Skin epidermis (tissue), 12 donors: ENCODE measurements at regions not wholly inside any gene's neighbourhood (a gene's known extent, or its start where the extent isn't known, plus 50 kb on each side); places are given as distances from the start of the nearest gene placed in this dataset.
"Not testable (repeated sequence)": the region's sequence is repeated elsewhere in the genome, so short reads cannot be mapped to it uniquely, and the experiment has no call there.

Source experiments
- H3K27ac ChIP-seq, 21 experiments: fragments of 200-600 bp; sonication (generic) in 11 of 21; one replicate each; pipeline ENCODE4 v1.5.0; 2020; ENCODE audit warnings: mild to moderate bottlenecking in 3 of 21, inconsistent platforms in 2 of 21, moderate library complexity in 2 of 21
- H3K4me3 ChIP-seq, 7 experiments: fragments of 200-600 bp; sonication (generic) in 2 of 7; one replicate each; pipeline ENCODE4 v1.5.0; 2020; ENCODE audit warnings: inconsistent platforms in 2 of 7, mild to moderate bottlenecking in 2 of 7, moderate library complexity in 1 of 7

DNA sequence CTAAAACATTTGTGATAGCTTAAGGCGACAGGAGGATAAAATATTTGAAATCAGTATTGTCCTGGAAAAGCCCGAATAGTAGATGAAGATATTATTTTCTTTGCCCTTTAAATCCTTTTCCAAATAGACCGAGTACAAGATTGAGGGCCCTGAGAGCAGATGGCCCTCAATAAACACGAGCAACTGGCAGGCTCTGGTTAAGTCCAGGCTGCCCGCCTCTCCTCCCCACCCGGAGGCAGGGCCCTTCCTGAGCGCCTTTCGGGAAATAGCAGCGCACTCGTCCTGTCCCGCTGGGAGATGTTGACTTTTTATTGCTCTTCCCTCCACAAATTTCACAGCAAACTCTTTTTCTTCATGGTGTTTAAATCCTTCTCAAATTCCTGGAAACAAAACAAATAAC lies 50.8 kb upstream of the MAX start:
- H3K27ac ChIP-seq: no peak overlapping the region

DNA sequence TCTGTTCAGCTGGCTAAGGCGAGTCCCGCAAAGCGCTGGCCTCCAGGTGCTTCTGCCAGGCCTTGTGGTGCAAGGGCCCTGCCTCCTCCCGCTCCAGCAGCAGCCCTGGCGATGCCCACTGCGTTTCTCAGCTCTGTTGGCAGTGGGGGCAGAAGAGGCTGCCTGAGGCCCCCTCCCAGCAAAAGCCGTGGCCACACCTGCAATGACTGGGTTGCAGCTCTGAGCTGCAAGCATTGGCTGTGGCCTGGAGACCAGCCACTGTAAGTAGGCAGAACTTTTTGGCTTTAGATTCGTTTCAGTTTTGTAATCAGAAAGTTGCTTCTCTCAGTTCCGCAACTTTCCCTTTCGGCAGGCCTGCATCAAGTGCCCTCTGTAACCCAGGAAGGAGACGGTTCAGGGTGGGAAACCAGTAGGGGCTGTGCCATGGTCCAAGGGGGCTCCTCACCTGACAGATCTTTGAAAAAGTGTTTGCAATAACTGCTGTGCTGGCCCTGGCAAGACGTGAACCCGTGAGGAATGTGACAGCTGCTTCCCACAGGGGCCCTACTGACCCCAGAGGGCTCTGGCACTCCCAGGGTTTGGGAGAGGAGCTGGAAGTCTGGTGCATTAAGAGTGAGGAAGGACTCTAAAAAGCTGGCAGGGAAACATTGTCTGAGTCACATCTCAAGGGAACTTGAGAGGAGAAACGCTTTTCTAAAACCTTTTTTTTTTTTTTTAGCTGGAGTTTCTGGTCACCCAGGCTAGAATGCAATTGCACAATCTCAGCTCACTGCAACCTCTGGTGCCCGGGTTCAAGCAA lies 54.5 kb upstream of the MAX start:
- Histone ChIP-seq H3K27ac (peak overlapping the region in 17 of 21 experiments; percentile 4 to 80 (median 71)), H3K4me3 (no peak overlapping the region)

More for the DNA sequence above, 50.8 kb upstream of the MAX start:
- H3K4me3 ChIP-seq: no peak overlapping the region

DNA sequence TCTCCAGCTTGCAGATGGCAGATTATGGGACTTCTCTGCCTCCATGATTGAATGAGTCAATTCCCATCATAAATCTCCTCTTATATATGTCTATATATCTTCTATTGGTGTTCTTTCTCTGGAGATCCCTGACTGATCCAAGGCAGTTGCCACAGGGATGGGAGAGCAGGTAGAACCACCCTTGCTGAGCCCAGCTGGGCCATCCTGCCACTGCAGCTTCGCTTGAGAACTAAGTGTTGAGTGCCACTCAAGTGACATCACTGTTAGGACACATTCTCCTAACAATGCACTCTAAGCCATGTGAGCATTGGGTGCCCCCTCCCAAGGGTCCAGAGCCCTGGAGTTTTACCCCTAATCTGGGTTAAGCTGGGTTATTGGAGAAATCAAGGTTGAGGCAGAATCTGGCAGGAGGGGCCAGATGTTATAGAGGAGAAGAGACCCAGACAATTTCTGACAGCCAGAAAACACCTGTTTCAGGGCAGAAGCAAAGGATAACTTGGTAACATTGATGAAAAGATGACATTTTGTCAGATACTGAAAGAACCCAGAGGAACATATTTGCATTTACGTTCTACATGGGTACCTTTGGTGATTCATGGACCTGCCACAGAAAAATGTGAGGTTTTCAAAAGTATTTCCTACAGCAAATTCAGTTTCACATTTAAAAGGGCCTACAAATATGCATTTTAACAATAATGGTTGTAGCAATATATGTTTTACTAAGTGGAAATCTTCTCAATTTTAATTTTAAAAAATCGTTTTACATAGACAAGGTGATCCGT lies 57.2 kb upstream of the MAX start:
- Histone ChIP-seq H3K4me3 (no peak overlapping the region), H3K27ac (no peak overlapping the region)

DNA sequence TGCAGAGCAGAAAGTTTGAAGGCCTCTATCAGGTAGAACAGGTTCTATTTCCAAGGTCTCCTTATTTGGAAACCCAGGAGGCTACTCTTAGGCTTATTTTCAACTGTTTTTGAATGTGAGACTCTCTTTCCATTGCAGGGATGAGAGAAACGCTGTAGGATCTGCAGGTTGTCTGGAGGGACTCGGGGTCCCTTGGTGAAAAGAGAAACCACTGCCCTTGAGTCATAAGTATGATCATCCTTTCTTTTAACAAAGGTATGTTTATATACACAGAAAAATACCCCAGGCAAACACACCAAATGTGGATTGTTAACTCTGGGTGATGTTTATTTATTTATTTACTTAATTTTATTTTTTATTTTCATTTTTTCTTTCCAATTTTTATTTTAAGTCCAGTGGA lies 57.8 kb upstream of the MAX start:
- Histone ChIP-seq H3K4me3 (no peak overlapping the region), H3K27ac (no peak overlapping the region)

DNA sequence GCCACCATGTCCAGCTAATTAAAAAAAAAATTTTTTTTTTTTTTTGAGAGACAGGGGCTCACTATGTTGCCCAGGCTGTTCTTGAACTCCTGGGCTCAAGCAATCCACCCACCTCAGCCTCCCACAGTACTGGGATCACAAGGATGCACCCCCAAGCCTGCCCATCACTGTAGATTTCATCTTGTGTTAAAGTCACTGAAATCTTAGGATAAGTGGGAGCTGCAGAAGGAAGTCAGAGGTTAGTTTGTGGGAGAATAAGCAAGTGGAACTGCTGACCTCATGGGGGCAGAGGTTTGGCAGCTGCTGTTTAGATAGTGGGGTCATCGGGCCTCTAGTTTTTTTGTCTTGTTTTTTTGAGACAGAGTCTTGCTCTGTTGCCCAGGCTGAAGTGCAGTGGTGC lies 59.7 kb upstream of the MAX start:
- H3K27ac ChIP-seq: no peak overlapping the region

DNA sequence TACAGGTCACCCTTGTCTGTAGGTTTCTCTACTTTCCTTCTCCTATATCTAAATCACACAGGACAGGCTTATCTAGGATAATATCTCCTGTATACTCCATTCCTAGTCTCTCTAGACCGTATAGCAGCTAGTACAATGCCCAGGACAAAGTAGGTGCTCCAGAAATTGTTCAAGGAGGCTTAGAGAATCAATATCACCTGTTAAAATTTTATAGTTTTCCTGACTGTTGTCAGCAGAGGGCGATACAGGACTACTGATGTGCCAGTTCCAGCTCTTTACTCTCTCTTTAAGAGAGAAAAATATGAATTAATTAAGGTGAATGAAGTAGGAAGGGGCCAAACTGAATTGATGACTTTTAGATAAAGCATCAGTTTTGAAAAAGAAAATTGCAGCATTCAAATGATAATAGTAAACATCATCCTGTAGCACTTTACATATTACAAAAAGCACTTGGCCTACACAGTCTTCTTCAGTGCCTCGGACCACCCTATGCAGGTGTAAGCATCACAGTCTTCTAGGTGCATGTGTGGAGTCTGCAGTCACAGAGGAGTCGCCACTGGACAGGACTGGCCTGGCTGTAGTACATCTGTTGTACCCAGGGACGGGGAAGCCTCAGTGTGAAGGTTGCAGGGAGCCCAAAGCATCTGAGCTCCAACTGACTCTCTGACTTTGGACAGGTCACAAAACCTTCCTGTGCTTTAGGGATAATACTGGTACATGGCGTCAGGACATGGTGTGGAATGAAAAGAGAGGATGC lies 61.9 kb upstream of the MAX start:
- no peak overlapping the region for H3K27ac ChIP-seq
- H3K4me3 ChIP-seq: no peak overlapping the region

More for the DNA sequence above, 59.7 kb upstream of the MAX start:
- no peak overlapping the region for H3K4me3 ChIP-seq

DNA sequence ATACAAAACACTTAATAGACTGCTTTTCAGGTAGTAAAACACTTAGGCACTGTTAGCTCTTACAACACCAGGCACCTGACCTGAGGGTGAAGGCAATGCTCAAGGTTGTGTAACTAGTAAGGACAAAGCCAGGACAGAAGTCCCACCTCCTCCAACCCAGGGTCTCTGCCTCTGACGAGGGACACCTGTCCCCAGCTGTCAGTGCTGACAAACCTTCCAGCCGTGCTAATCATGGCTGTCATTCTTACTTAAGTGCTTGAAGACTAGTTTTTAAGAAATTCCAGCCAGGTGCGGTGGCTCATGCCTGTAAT lies 62.5 kb upstream of the MAX start:
- Histone ChIP-seq H3K4me3 (no peak overlapping the region), H3K27ac (no peak overlapping the region)

DNA sequence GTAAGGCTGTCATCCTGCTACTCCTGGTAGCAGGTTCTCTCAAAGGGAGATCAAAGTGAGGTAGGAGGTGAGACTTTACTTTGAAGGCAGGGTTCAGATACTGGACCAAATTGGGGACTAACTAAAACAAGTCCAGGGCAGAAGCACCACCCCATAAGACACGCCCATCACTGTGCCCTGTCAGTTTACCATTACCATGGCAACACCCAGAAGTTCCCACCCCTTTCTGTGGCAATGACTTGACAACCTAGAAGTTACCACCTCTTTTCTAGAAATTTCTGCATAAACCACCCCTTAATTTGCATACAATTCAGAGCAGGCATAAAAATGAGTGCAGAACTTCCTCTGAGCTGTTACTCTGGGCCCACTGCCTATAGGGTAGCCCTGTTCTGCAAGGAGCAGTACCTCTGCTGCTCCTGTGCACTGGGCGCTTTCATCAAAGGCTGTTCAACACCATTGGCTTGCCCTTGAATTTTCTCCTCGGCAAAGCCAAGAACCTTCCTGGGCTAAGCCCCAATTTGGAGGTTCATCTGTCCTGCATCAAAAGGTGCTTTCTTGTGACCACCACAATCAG lies 64.8 kb upstream of the MAX start:
- no peak overlapping the region for H3K4me3 ChIP-seq
- H3K27ac ChIP-seq: no peak overlapping the region

DNA sequence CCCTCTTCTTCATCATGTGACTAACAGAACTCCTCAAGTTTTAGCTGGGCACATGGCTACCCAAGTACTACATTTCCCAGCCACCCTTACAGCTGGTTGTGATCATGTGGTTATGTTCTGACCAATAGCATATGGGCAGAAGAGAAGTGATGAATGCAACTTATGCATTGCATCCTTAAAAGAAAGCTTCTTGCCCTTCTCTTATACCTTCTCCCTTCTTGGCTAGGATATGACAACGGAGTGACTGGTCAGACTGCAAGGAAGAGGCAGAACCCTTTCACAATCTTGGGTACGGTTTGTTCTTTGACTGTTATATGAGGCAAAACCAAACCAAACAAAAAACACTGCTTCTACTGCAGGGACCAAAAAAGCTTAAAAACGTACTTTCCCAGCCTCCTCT lies 66.5 kb upstream of the MAX start:
- H3K27ac ChIP-seq: peak overlapping the region in 1 of 21 experiments; percentile 60
- no peak overlapping the region for H3K4me3 ChIP-seq

DNA sequence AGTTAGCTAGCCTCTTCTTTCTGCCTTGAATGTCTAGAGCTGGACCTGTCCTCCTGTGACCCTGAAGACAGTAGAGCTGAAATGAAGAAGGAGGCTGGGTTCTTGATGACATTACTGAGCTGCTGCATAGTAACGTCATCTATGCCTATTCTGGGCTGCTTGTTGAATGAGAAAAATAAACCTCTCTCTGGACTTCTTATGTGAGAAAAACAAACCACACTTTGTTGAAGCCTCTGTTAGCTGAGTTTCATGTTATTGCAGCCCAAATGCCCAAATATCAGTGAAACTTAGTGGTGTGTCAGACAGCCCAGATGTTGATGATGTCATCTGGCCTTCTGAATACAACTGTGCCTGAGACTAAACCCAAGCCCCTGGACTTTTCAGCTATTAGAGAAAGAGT lies 67.0 kb upstream of the MAX start:
- Histone ChIP-seq H3K27ac (peak overlapping the region in 1 of 21 experiments; percentile 60), H3K4me3 (no peak overlapping the region)

DNA sequence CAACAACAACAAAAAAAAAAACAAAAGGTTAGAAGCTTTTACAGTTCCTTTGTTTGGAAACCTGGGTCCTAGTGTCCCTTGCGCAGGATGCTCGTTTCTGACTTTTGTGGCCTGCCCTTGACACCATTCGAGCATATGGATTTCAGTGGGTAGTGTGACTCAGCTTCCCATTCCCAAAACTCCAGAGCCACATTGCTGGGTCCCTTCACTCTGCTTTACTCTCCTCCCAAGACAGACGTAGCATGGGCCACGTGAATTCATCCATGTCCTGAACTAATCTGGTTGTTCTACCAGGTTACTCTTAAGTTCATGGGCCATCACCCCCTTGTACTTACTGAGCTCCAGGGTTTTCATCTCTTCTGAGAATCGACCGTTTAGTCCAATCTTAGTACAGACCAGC lies 68.0 kb upstream of the MAX start:
- peak overlapping the region in 1 of 7 experiments; percentile 3 for H3K4me3 ChIP-seq
- no peak overlapping the region for H3K27ac ChIP-seq

DNA sequence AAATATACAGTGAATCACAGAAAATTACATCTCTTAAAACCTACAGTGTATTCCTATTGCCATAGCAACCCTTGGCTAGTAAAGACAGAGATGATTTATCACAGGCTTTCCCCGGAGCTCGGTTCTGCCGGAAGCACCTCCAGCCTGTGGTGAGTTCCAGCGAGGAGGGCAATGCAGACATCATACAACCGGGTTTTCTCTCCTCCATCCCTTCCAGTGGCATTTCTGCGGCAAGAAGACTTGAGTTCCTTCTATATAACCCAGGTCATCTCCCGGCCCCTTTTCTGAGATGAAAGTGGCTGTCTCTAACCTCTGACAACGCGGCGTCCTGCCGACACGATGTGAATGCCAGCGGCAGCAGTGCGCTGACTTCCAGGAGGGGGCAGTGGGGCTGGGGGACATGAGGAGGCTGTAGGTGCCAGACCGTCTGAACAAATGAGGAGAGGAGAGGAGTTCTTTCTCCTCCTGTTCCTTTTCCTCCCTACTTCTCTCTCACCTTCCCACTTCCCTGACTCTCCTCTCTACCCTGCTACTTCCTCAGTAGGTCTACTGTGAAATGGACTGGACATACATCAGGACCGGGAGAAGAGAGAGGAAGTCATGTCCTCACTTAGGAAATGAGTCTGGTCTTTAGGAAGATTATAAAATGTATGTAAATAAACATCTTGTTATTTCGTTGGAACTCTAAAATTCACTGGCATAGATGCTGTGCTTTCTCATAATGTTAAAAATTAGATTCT lies 68.6 kb upstream of the MAX start:
- Histone ChIP-seq H3K4me3 (peak overlapping the region in 2 of 7 experiments; percentile 0 to 3), H3K27ac (peak overlapping the region in 1 of 21 experiments; percentile 30)

DNA sequence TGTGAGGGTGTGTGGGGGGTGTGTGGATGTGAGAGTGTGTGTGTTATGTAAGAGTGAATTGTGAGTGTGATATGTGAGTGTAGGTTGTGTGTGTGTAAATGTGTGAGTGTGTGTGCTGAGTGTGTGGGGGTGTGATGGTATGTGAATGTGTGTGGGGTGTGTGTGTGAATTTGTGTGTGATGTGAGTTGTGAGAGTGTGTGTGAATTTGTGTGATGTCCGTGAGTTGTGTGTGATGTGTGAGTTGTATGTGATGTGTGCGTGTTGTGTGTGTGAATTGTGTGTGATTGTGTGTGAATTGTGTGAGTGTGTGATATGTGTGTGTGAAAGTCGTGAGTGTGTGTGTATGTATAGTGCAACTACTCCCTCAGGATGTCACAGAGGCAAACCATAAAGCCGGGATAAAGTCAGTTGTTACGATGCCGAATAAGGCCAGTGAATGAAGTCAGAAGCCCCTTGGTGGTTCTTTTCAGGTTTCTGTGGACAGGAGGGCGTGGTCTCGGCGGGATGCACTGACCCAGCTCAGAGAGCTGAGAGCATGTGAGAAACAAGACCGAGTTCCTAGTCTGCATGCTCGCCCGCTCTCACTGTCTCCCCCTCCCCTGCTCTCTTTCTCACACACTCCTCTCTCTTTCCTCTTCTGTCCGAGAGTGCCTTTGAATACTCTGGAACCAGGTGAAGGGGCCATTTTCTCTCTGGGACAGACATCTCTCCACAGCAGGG lies 71.8 kb upstream of the MAX start:
- H3K4me3 ChIP-seq: no peak overlapping the region
- H3K27ac ChIP-seq: no peak overlapping the region

DNA sequence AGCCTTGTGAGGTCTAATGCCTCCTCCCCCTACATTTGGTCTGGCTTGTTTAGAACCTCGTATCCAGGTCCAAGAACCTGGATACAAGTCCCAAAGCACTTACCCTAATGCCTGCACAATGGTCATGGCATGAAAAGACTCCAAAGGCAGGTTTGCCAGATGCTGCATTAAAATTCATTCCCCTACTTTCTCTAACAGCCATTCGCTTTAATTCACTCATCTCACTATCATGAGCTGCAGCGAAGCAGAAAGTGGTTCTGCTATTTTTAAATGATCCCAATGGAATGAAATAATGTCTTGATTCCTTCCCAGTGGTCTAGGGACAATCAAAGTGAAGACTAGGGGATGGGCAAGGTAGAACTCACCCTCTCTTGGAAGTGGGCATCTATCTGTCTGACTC lies 72.5 kb upstream of the MAX start:
- no peak overlapping the region for H3K27ac ChIP-seq

DNA sequence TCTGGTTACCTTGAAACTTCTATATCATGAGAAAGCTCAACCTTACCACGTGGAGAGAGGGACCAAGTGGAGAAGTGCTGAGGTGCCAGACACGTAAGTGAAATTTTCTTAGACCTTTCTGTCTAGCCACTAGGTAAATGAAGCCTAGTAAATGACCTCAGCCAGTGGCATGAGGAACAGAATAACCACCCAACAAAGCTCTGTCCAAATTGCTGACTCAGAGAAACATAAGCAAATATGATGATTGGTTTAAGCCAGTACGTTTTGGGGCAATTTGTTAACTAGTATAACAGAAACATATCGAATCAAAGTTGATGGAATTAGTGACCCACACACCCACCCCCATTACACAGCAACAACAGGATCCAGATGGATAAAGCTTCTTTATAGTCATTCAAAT lies 75.2 kb upstream of the MAX start:
- Histone ChIP-seq H3K27ac (no peak overlapping the region), H3K4me3 (no peak overlapping the region)

More for the DNA sequence above, 72.5 kb upstream of the MAX start:
- no peak overlapping the region for H3K4me3 ChIP-seq

DNA sequence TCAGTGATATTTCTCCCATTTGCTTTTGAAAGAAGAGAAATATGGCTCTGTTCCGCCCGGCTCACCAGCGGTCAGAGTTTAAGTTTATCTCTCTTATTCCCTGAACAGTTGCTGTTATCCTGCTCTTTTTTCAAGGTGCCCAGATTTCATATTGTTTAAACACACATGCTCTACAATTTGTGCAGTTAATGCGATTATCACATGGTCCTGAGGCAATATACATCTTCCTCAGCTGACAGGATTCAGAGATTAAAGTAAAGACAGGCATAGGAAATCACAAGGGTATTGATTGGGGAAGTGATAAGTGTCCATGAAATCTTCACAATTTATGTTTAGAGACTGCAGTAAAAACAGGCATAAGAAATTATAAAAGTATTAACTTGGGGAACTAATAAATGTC lies 76.9 kb upstream of the MAX start:
- not testable (repeated sequence) for H3K4me3 ChIP-seq
- peak overlapping the region in 1 of 21 experiments; percentile 75 for H3K27ac ChIP-seq

DNA sequence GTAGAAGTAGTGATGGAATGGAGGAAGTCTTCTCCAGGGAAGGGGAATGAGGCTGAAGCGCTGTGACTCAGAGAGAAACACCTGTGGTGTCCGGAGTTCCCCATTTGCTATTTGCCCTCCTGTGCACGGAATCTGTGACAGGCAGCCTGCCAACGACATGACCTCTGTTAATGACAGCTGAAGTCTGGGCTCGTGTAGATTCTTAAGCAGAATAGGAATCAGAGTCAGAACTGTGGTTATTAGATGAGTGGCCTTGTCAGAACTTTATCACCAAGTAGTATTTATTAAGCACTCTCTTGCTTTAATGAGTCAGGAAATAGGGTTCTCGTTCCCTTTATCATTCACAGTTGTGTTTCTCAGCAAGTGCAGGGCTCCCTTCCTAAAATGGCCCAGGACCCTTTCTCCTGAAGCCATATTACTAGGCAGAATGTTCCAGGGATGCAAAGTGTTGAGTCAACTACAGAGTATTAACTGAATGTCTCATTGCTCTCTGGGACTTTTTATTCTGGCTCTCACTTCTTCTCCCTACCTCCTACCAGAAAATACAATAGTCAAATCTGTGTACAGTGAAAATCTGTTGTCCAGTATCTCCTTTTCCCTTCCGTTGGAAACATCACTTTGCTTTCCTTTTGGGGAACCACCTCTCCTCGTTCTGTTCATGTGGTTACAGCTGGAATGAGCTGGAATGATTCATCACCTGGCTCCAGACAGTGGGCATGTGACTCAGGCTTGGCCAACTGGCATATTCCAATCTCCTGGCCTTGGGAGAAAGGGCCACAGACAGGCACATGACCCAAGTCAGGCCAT lies 77.8 kb upstream of the MAX start:
- Histone ChIP-seq H3K4me3 (no peak overlapping the region), H3K27ac (peak overlapping the region in 11 of 21 experiments; percentile 1 to 75 (median 39))

DNA sequence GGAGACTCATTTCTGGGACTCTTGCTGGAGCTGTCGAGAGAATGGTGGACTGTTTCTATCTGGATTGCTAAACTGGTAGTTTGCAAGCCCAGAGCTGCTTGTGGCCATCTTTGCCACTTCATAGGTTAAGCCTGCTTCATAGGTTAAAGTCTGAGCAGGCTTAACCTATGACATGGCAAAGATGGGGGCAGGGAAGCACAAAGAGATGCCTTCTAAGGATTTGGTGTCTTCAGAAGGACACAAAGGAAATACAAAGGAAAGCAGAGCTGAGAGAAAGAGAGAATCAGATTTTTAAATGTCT lies 78.4 kb upstream of the MAX start:
- Histone ChIP-seq H3K4me3 (no peak overlapping the region), H3K27ac (peak overlapping the region in 12 of 21 experiments; percentile 1 to 75 (median 43))
